Caco-2 (cell line): ENCODE measurements at regions not wholly inside any gene's neighbourhood (a gene's known extent, or its start where the extent isn't known, plus 50 kb on each side); places are given as distances from the start of the nearest gene placed in this dataset.
A peak's percentile ranks its signal among the peaks of the same experiment; 100 is the strongest.

Experiments used
- BruUV-seq: library from RNA; stranded (reverse); fragments of 400-500 nt; replicated peaks from 2 replicates; lab custom pipeline; 2021; lab: Mats Ljungman, UMichigan
- CTCF ChIA-PET: fragments of 300-600 bp; sonication (Branson Sonifier 250); formaldehyde crosslinking; loops from one replicate; lab custom pipeline; 2022; ENCODE audit warnings: antibody characterized with exemption; lab: Charles Lee
- POLR2A ChIA-PET: fragments of 300-600 bp; sonication (Branson Sonifier 250); formaldehyde crosslinking; loops from one replicate; lab custom pipeline; 2022; ENCODE audit warnings: antibody characterized with exemption; lab: Charles Lee
- DNase-seq, 2 experiments: peaks; one replicate each; pipeline versions ENCODE4 v3.0.0 to v3.0.0-alpha.2; 2020 to 2022
- H3K27me3 ChIP-seq: replicated peaks from 2 replicates; pipeline ENCODE4 v1.6.0; 2011; ENCODE audit warnings: low read length; ENCODE audit not compliant: control insufficient read depth, insufficient read depth
- H3K36me3 ChIP-seq: 2 replicates; pipeline ENCODE4 v1.5.1; 2011; ENCODE audit warnings: low read length; ENCODE audit not compliant: control insufficient read depth, insufficient read depth
- H3K4me1 ChIP-seq: fragments of 250-450 bp; sonication (Bioruptor Pico); 2 replicates; pipeline ENCODE4 v1.5.1; 2020; ENCODE audit warnings: mild to moderate bottlenecking
- H3K4me3 ChIP-seq: 2 replicates; pipeline ENCODE4 v1.5.1; 2011; ENCODE audit warnings: low read depth, mild to moderate bottlenecking, control low read depth, low read length
- H3K9me3 ChIP-seq: fragments of 250-450 bp; sonication (Bioruptor Pico); 2 replicates; pipeline ENCODE4 v1.5.1; 2020; ENCODE audit warnings: mild to moderate bottlenecking, moderate library complexity
- H3K27ac Mint-ChIP-seq: one replicate; pipeline ENCODE4 v1.8.0; 2022; ENCODE audit warnings: mixed read lengths; ENCODE audit not compliant: unreplicated experiment
- H3K27me3 Mint-ChIP-seq: one replicate; pipeline ENCODE4 v1.8.0; 2022; ENCODE audit warnings: mixed read lengths; ENCODE audit not compliant: insufficient read depth, unreplicated experiment
- H3K36me3 Mint-ChIP-seq: one replicate; pipeline ENCODE4 v1.8.0; 2022; ENCODE audit warnings: mild to moderate bottlenecking, mixed read lengths; ENCODE audit not compliant: insufficient read depth, unreplicated experiment
- H3K4me1 Mint-ChIP-seq: one replicate; pipeline ENCODE4 v1.8.0; 2022; ENCODE audit warnings: low read depth, mixed read lengths; ENCODE audit not compliant: unreplicated experiment
- H3K4me3 Mint-ChIP-seq: one replicate; pipeline ENCODE4 v1.8.0; 2022; ENCODE audit warnings: mild to moderate bottlenecking, moderate library complexity, mixed read lengths; ENCODE audit not compliant: unreplicated experiment
- H3K9me3 Mint-ChIP-seq: one replicate; pipeline ENCODE4 v1.8.0; 2022; ENCODE audit warnings: mixed read lengths; ENCODE audit not compliant: unreplicated experiment
- CTCF ChIP-seq, 2 experiments: fragments of 200-600 bp in 1 of 2; IDR thresholded peaks; 1 replicate in 1 of 2; 2 replicates in 1 of 2; pipeline versions ENCODE4 v1.5.1 to v1.8.0; 2011 to 2022; ENCODE audit warnings: antibody characterized with exemption in 1 of 2, control low read depth in 1 of 2, inconsistent platforms in 1 of 2, low read depth in 1 of 2, low read length in 1 of 2, mild to moderate bottlenecking in 1 of 2, moderate library complexity in 1 of 2; ENCODE audit not compliant: insufficient read depth in 1 of 2, severe bottlenecking in 1 of 2, unreplicated experiment in 1 of 2
- intact Hi-C: fragments of 100-400 bp; cut with micrococcal nuclease; formaldehyde crosslinking; loops from one replicate; pipeline ENCODE4 v1.10.0; 2022; ENCODE audit not compliant: unreplicated experiment

- Histone ChIP-seq H3K9me3 (no peaks in the 10 kb centered on the region), H3K4me3 (no peak overlapping the region), H3K4me1 (no peaks in the 10 kb centered on the region), H3K27me3 (no peaks in the 10 kb centered on the region), H3K36me3 (no peaks in the 10 kb centered on the region)
- CTCF ChIA-PET = no interaction called here
- POLR2A ChIA-PET = no interaction called here
- peak; percentile 26 to 45 for DNase-seq
- no peak overlapping the region for H3K4me3 Mint-ChIP-seq
- H3K27me3 Mint-ChIP-seq = no peaks in the 10 kb centered on the region
- no peak overlapping the region for H3K27ac Mint-ChIP-seq
- no peaks in the 10 kb centered on the region for H3K4me1 Mint-ChIP-seq
- H3K36me3 Mint-ChIP-seq = no peaks in the 10 kb centered on the region
- no peak for TF ChIP-seq CTCF (IDR thresholded peaks at IDR 0.05; ENCODE audit: insufficient read depth in 1 of 2, low read depth in 1 of 2, low read length in 1 of 2, severe bottlenecking in 1 of 2, unreplicated experiment in 1 of 2)
- intact Hi-C loops = no loop called here
- no TSS peak for BruUV-seq
- H3K9me3 Mint-ChIP-seq = no peaks in the 10 kb centered on the region
Observed at GRCh38 chr13:87123987-87124784, 547.0 kb upstream of the SLITRK5 start.

GRCh38 chr13:87124785-87125074 lies 546.4 kb upstream of the SLITRK5 start:
- Mint-ChIP-seq H3K4me1 (no peaks in the 10 kb centered on the region), H3K4me3 (no peak overlapping the region), H3K27ac (no peak overlapping the region), H3K27me3 (no peaks in the 10 kb centered on the region), H3K9me3 (no peaks in the 10 kb centered on the region), H3K36me3 (no peaks in the 10 kb centered on the region)
- Histone ChIP-seq H3K4me1 (no peaks in the 10 kb centered on the region), H3K27me3 (no peaks in the 10 kb centered on the region), H3K9me3 (no peaks in the 10 kb centered on the region), H3K36me3 (no peaks in the 10 kb centered on the region), H3K4me3 (no peak overlapping the region)
- intact Hi-C loops = no loop called here
- ChIA-PET CTCF (no interaction called here), POLR2A (no interaction called here)
- no TSS peak for BruUV-seq
- no peak for DNase-seq
- TF ChIP-seq CTCF (IDR thresholded peaks at IDR 0.05; ENCODE audit: insufficient read depth in 1 of 2, low read depth in 1 of 2, low read length in 1 of 2, severe bottlenecking in 1 of 2, unreplicated experiment in 1 of 2) = no peak

- no peaks in the 10 kb centered on the region for H3K27me3 ChIP-seq
- no peaks in the 10 kb centered on the region for H3K4me1 Mint-ChIP-seq
- no peaks in the 10 kb centered on the region for H3K4me1 ChIP-seq
- no peaks in the 10 kb centered on the region for H3K9me3 ChIP-seq
- no peaks in the 10 kb centered on the region for H3K36me3 Mint-ChIP-seq
- TF ChIP-seq CTCF (IDR thresholded peaks at IDR 0.05; ENCODE audit: insufficient read depth in 1 of 2, low read depth in 1 of 2, low read length in 1 of 2, severe bottlenecking in 1 of 2, unreplicated experiment in 1 of 2) = no peak
- no peak for DNase-seq
- H3K36me3 ChIP-seq = no peaks in the 10 kb centered on the region
- intact Hi-C loops = no loop called here
- H3K4me3 Mint-ChIP-seq = no peak overlapping the region
- H3K27me3 Mint-ChIP-seq = no peaks in the 10 kb centered on the region
- H3K4me3 ChIP-seq = no peak overlapping the region
- POLR2A ChIA-PET = no interaction called here
- H3K9me3 Mint-ChIP-seq = no peaks in the 10 kb centered on the region
- no peak overlapping the region for H3K27ac Mint-ChIP-seq
- CTCF ChIA-PET = no interaction called here
- no TSS peak for BruUV-seq
Observed at GRCh38 chr13:87128036-87128435, 543.1 kb upstream of the SLITRK5 start.
